GM23338 (cell line): ENCODE measurements at regions not wholly inside any gene's neighbourhood (a gene's known extent, or its start where the extent isn't known, plus 50 kb on each side); places are given as distances from the start of the nearest gene placed in this dataset.
A peak's percentile ranks its signal among the peaks of the same experiment; 100 is the strongest.

Experiments used
- ATAC-seq: fragments of 200-7000 bp; cut with Tn5 transposase; 3 replicates; pipeline ENCODE4 v1.9.1; 2020
- DNase-seq: peaks from one replicate; pipeline ENCODE4 v3.0.0-alpha.2; 2015; ENCODE audit warnings: low spot score
- H2AFZ ChIP-seq: fragments of 200-600 bp; sonication (generic); 2 replicates; pipeline ENCODE4 v1.8.0; 2016; ENCODE audit warnings: antibody characterized with exemption, mild to moderate bottlenecking, moderate library complexity
- H3F3A ChIP-seq: fragments of 200-600 bp; sonication (generic); replicated peaks from 2 replicates; pipeline ENCODE4 v1.8.0; 2017; ENCODE audit warnings: antibody characterized with exemption, mixed run types, low read depth
- H3K27ac ChIP-seq: fragments of 200-600 bp; sonication (generic); 2 replicates; pipeline ENCODE4 v1.6.1; 2016; ENCODE audit warnings: low read depth
- H3K27me3 ChIP-seq: fragments of 200-600 bp; sonication (generic); 2 replicates; pipeline ENCODE4 v1.8.0; 2016; ENCODE audit warnings: mild to moderate bottlenecking, mixed run types, moderate library complexity; ENCODE audit not compliant: insufficient read depth
- H3K36me3 ChIP-seq: fragments of 200-600 bp; sonication (generic); 2 replicates; pipeline ENCODE4 v1.8.0; 2016; ENCODE audit warnings: mild to moderate bottlenecking; ENCODE audit not compliant: insufficient read depth
- H3K4me1 ChIP-seq: fragments of 200-600 bp; sonication (generic); 2 replicates; pipeline ENCODE4 v1.8.0; 2016; ENCODE audit warnings: mild to moderate bottlenecking, moderate library complexity; ENCODE audit not compliant: insufficient read depth
- H3K4me2 ChIP-seq: fragments of 200-600 bp; sonication (generic); 2 replicates; pipeline ENCODE4 v1.7.1; 2017; ENCODE audit warnings: mixed run types
- H3K4me3 ChIP-seq: fragments of 200-600 bp; sonication (generic); 2 replicates; pipeline ENCODE4 v1.6.1; 2016; ENCODE audit warnings: mixed run types
- H3K79me2 ChIP-seq: fragments of 200-600 bp; sonication (generic); replicated peaks from 2 replicates; pipeline ENCODE4 v1.8.0; 2017; ENCODE audit warnings: mild to moderate bottlenecking; ENCODE audit not compliant: insufficient read depth
- H3K9me2 ChIP-seq: fragments of 200-600 bp; sonication (generic); 2 replicates; pipeline ENCODE4 v1.8.0; 2017; ENCODE audit not compliant: insufficient read depth
- H4K20me1 ChIP-seq: fragments of 200-600 bp; sonication (generic); replicated peaks from 2 replicates; pipeline ENCODE4 v1.8.0; 2017; ENCODE audit warnings: mild to moderate bottlenecking; ENCODE audit not compliant: insufficient read depth
- H3K27ac Mint-ChIP-seq: 2 replicates; pipeline ENCODE4 v1.8.0; 2020; ENCODE audit warnings: inconsistent platforms, mild to moderate bottlenecking, moderate library complexity, mixed read lengths
- H3K27me3 Mint-ChIP-seq: 3 replicates; pipeline ENCODE4 v1.8.0; 2022; ENCODE audit warnings: low read depth, mild to moderate bottlenecking, moderate library complexity, mixed read lengths, inconsistent platforms; ENCODE audit not compliant: insufficient read depth, poor library complexity
- H3K36me3 Mint-ChIP-seq: 3 replicates; pipeline ENCODE4 v1.8.0; 2021; ENCODE audit warnings: low read depth, mild to moderate bottlenecking, inconsistent platforms, moderate library complexity, mixed read lengths
- H3K4me1 Mint-ChIP-seq: 3 replicates; pipeline ENCODE4 v1.8.0; 2020; ENCODE audit warnings: mild to moderate bottlenecking, inconsistent platforms, mixed read lengths
- H3K4me3 Mint-ChIP-seq: 3 replicates; pipeline ENCODE4 v1.8.0; 2021; ENCODE audit warnings: moderate library complexity, mild to moderate bottlenecking, inconsistent platforms, mixed read lengths
- H3K9me3 Mint-ChIP-seq: 3 replicates; pipeline ENCODE4 v1.8.0; 2020; ENCODE audit warnings: moderate library complexity, mild to moderate bottlenecking, inconsistent platforms, mixed read lengths
- CREB1 ChIP-seq: fragments of 250-450 bp; sonication (Bioruptor Pico); IDR thresholded peaks from 2 replicates; pipeline ENCODE4 v1.5.0; 2020; ENCODE audit warnings: low read depth, mild to moderate bottlenecking, moderate library complexity
- CTCF ChIP-seq, 2 experiments: fragments of 200-600 bp in 1 of 2; sonication (generic) in 1 of 2; conservative IDR thresholded peaks; 2 replicates each; pipeline versions ENCODE4 v1.5.1 to v1.6.1; 2016 to 2017; ENCODE audit warnings: antibody characterized with exemption in 2 of 2, low read depth in 2 of 2, mild to moderate bottlenecking in 2 of 2, moderate library complexity in 1 of 2
- ETS1 ChIP-seq: IDR thresholded peaks from 2 replicates; pipeline ENCODE4 v1.6.1; 2016; ENCODE audit warnings: antibody characterized with exemption
- EZH2 ChIP-seq: fragments of 200-600 bp; sonication (generic); IDR thresholded peaks from one replicate; pipeline ENCODE4 v1.8.0; 2017; ENCODE audit warnings: antibody characterized with exemption, mild to moderate bottlenecking, low read depth; ENCODE audit not compliant: unreplicated experiment
- EZH2phosphoT487 ChIP-seq: fragments of 200-600 bp; sonication (generic); IDR thresholded peaks from one replicate; pipeline ENCODE4 v1.8.1; 2018; ENCODE audit warnings: antibody characterized with exemption; ENCODE audit not compliant: unreplicated experiment
- JUNB ChIP-seq: IDR thresholded peaks from one replicate; pipeline ENCODE4 v1.6.1; 2016; ENCODE audit warnings: antibody characterized with exemption; ENCODE audit not compliant: unreplicated experiment
- NANOG ChIP-seq: IDR thresholded peaks from 2 replicates; pipeline ENCODE4 v1.6.1; 2016; ENCODE audit warnings: antibody characterized with exemption, borderline replicate concordance
- POLR2AphosphoS5 ChIP-seq: IDR thresholded peaks from 2 replicates; pipeline ENCODE4 v1.6.1; 2016; ENCODE audit warnings: antibody characterized with exemption, low read depth
- REST ChIP-seq: IDR thresholded peaks from one replicate; pipeline ENCODE4 v1.6.1; 2018; ENCODE audit warnings: antibody characterized with exemption; ENCODE audit not compliant: unreplicated experiment
- STAT1 ChIP-seq: IDR thresholded peaks from one replicate; pipeline ENCODE4 v1.6.1; 2016; ENCODE audit warnings: antibody characterized with exemption; ENCODE audit not compliant: unreplicated experiment
- ZNF114 ChIP-seq: fragments of 250-450 bp; sonication (Bioruptor Pico); IDR thresholded peaks from 2 replicates; pipeline ENCODE4 v1.5.0; 2020; ENCODE audit warnings: mild to moderate bottlenecking, moderate library complexity
- ZNF331 ChIP-seq: fragments of 250-450 bp; sonication (Bioruptor Pico); IDR thresholded peaks from 2 replicates; pipeline ENCODE4 v1.5.0; 2020; ENCODE audit warnings: low read depth, mild to moderate bottlenecking, moderate library complexity
- ZNF462 ChIP-seq: fragments of 250-450 bp; sonication (Bioruptor Pico); IDR thresholded peaks from 2 replicates; pipeline ENCODE4 v1.5.0; 2020; ENCODE audit warnings: mild to moderate bottlenecking, moderate library complexity

- no peaks in the 10 kb centered on the region for H3F3A ChIP-seq
- H3K4me3 ChIP-seq: no peak overlapping the region
- DNase-seq (peak; percentile 32), ATAC-seq (peak; percentile 88)
- peak overlapping the region; percentile 24 for H3K4me2 ChIP-seq
- Mint-ChIP-seq H3K27ac (no peak overlapping the region), H3K4me1 (peaks cover 20% of the 10 kb centered on the region; the same call in 2 of the 3 replicates), H3K4me3 (no peak overlapping the region), H3K36me3 (no peaks in the 10 kb centered on the region), H3K9me3 (no peaks in the 10 kb centered on the region), H3K27me3 (no peaks in the 10 kb centered on the region)
- peaks cover 12% of the 10 kb centered on the region for H3K4me1 ChIP-seq
- H3K36me3 ChIP-seq: no peaks in the 10 kb centered on the region
- H3K27me3 ChIP-seq: no peaks in the 10 kb centered on the region
- H3K79me2 ChIP-seq: no peaks in the 10 kb centered on the region
- H2AFZ ChIP-seq: peak overlapping the region; percentile 28; the same call in 1 of the 2 replicates
- H3K27ac ChIP-seq: no peak overlapping the region
- H4K20me1 ChIP-seq: no peaks in the 10 kb centered on the region
- H3K9me2 ChIP-seq: no peaks in the 10 kb centered on the region; the same call in 1 of the 2 replicates
- TF ChIP-seq ZNF462 (CRISPR knock-in tag) (no peak), JUNB (no peak), ETS1 (no peak), POLR2AphosphoS5 (no peak), STAT1 (no peak), NANOG (no peak; the same call in 1 of the 2 replicates), REST (no peak), CTCF (conservative IDR thresholded peaks at IDR 0.05; ENCODE audit: low read depth in 2 of 2) (no peak), ZNF114 (CRISPR knock-in tag) (no peak), CREB1 (CRISPR knock-in tag) (no peak), EZH2phosphoT487 (no peak), EZH2 (no peak), ZNF331 (no peak)
Measured at GRCh38 chr14:25868521-25869314, 729.1 kb downstream of the NOVA1 start.
